ENCODE measurements at regions not wholly inside any gene's neighbourhood (a gene's known extent, or its start where the extent isn't known, plus 50 kb on each side); places are given as distances from the start of the nearest gene placed in this dataset.

DNA sequence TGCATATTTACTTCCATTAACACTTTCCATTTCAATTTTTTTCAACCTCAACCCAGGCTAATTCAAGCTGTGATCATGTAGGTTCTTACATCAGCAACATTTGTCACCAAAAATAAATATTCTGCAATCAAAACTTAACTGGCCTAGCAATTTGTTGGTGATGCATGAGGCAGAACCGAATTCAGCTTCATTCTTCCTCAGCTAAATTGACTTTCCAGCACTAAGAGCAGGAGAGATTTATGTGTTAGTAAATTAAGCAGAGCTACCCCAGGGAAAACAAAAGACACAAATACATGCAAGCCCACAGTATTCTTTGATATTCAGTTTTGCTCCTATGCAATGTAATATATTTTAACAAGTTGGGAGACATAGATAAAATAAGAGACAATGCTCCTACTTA lies 208.7 kb upstream of the NDST3 start:
- no peak for DNase-seq (ENCODE audit: low read depth)
- Histone ChIP-seq H3K27me3 (ENCODE audit: control insufficient read depth, insufficient read depth, low read length) (no peaks in the 10 kb centered on the region), H3K36me3 (ENCODE audit: control insufficient read depth, insufficient read depth, low read length) (no peaks in the 10 kb centered on the region), H3K4me3 (ENCODE audit: low read depth, low read length) (no peak overlapping the region)
- ChIA-PET CTCF (no interaction called here), POLR2A (no interaction called here)
- TF ChIP-seq, protein P1, sequence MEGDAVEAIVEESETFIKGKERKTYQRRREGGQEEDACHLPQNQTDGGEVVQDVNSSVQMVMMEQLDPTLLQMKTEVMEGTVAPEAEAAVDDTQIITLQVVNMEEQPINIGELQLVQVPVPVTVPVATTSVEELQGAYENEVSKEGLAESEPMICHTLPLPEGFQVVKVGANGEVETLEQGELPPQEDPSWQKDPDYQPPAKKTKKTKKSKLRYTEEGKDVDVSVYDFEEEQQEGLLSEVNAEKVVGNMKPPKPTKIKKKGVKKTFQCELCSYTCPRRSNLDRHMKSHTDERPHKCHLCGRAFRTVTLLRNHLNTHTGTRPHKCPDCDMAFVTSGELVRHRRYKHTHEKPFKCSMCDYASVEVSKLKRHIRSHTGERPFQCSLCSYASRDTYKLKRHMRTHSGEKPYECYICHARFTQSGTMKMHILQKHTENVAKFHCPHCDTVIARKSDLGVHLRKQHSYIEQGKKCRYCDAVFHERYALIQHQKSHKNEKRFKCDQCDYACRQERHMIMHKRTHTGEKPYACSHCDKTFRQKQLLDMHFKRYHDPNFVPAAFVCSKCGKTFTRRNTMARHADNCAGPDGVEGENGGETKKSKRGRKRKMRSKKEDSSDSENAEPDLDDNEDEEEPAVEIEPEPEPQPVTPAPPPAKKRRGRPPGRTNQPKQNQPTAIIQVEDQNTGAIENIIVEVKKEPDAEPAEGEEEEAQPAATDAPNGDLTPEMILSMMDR (IDR thresholded peaks at IDR 0.05; ENCODE audit: insufficient read depth, low read depth, low read length) = no peak

DNA sequence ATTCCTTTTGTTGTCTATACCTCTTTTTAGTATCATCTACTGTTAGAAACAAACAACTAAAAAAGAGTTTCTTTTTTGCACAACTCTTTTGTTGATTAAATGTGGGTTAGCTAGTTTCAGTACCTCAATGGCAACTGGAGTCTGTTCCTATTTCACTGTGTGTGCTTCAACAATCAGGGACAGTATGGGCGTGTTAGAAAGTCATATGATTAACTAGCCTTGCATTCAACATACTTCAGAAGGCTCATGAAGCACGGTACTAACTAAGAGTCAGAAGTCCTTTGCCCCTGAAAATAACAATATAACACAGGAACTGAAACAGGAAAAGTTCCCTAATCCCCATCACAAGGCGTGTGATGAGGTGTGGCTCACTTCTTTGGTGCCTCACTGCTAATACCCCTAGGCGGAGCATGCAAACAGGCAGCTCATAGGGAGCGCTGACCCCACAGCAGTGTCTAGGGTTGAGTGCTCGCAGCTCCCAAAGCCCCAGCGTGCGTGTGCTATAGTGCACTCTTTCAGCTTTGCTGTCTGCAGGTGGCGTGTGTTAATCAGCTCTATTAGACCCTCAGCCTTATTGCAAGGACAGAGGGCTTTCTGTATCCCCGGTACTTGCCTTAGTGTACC lies 203.1 kb upstream of the NDST3 start:
- no peak for DNase-seq (ENCODE audit: low read depth)
- CTCF ChIA-PET = no interaction called here
- POLR2A ChIA-PET = no interaction called here
- TF ChIP-seq, protein P1 (IDR thresholded peaks at IDR 0.05; ENCODE audit: insufficient read depth, low read depth, low read length) = no peak
- H3K27me3 ChIP-seq (ENCODE audit: control insufficient read depth, insufficient read depth, low read length) = no peaks in the 10 kb centered on the region
- H3K4me3 ChIP-seq (ENCODE audit: low read depth, low read length) = no peak overlapping the region
- H3K36me3 ChIP-seq (ENCODE audit: control insufficient read depth, insufficient read depth, low read length) = no peaks in the 10 kb centered on the region

DNA sequence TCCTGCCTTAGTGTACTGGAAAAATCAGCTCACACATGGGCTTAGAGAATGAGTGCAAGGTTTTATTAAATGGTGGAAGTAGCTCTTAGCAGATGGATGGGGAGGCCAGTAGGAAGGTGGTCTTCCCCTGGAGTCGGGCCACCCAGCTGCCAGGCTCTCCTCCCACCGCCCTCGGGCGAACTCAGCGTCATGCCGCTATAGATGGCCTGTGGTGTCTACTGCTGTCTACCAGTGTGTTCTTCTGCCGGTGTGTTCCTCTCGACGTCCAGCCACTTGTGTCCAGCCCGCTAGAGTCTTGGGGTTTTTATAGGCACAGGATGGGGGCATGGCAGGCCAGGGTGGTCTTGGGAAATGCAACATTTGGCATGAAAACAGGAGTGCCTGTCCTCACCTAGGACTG lies 198.7 kb upstream of the NDST3 start:
- POLR2A ChIA-PET = no interaction called here
- DNase-seq (ENCODE audit: low read depth) = no peak
- Histone ChIP-seq H3K27me3 (ENCODE audit: control insufficient read depth, insufficient read depth, low read length) (no peaks in the 10 kb centered on the region), H3K36me3 (ENCODE audit: control insufficient read depth, insufficient read depth, low read length) (no peaks in the 10 kb centered on the region), H3K4me3 (ENCODE audit: low read depth, low read length) (no peak overlapping the region)
- CTCF ChIA-PET = no interaction called here
- TF ChIP-seq, protein P1 (IDR thresholded peaks at IDR 0.05; ENCODE audit: insufficient read depth, low read depth, low read length) = no peak

DNA sequence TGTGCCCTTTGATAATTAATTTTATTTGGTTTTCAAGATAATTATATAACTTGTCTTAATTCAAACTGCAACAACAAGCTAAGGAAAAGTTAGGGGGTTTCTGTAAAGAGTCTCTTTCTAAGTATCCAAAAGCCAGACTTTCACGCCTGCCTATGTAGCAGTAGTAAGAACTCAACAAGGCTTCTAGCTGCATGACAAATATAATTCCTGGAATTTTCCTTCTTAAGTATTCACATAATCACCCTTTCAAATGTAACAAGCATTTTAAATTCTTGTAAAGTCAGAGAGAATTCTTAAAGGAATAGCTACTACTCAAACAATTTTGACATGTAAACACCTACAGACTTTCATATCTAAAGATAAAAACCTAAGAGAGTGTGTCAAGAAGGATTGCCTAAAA lies 189.7 kb upstream of the NDST3 start:
- DNase-seq (ENCODE audit: low read depth) = no peak
- CTCF ChIA-PET = no interaction called here
- POLR2A ChIA-PET = no interaction called here

DNA sequence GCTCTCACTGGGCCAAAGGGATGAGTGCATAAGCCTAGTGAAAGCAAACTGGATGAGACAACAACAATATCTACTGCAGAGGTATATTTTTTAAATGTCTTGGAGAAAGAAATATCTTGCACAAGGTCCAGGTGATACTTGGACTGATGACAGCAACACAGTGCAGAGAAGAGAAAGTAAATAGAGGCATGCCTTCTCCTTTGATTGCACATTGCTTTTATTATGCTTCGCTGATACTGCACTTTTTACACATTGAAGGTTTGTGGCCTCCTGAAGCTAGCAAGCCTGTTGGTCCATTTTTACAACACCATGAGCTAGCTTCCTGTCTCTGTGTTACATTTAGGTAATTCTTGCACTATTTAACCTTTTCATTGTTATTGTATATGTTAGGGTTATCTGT lies 189.0 kb upstream of the NDST3 start:
- H3K27me3 ChIP-seq (ENCODE audit: control insufficient read depth, insufficient read depth, low read length) = no peaks in the 10 kb centered on the region
- ChIA-PET CTCF (no interaction called here), POLR2A (no interaction called here)
- DNase-seq (ENCODE audit: low read depth) = no peak
- TF ChIP-seq, protein P1 (IDR thresholded peaks at IDR 0.05; ENCODE audit: insufficient read depth, low read depth, low read length) = no peak
- H3K36me3 ChIP-seq (ENCODE audit: control insufficient read depth, insufficient read depth, low read length) = no peaks in the 10 kb centered on the region
- no peak overlapping the region for H3K4me3 ChIP-seq (ENCODE audit: low read depth, low read length)

More for the DNA sequence above, 189.7 kb upstream of the NDST3 start:
- Histone ChIP-seq H3K4me3 (ENCODE audit: low read depth, low read length) (no peak overlapping the region), H3K27me3 (ENCODE audit: control insufficient read depth, insufficient read depth, low read length) (no peaks in the 10 kb centered on the region), H3K36me3 (ENCODE audit: control insufficient read depth, insufficient read depth, low read length) (no peaks in the 10 kb centered on the region)
- TF ChIP-seq, protein P1 (IDR thresholded peaks at IDR 0.05; ENCODE audit: insufficient read depth, low read depth, low read length) = no peak

Data from BJ (cell line).